H7 (cell line): ENCODE measurements at regions not wholly inside any gene's neighbourhood (a gene's known extent, or its start where the extent isn't known, plus 50 kb on each side); places are given as distances from the start of the nearest gene placed in this dataset.
"Not testable (repeated sequence)": the region's sequence is repeated elsewhere in the genome, so short reads cannot be mapped to it uniquely, and the experiment has no call there.

Experiments used
- DNase-seq: peaks from one replicate; pipeline ENCODE4 v3.0.0; 2012
- H3K27me3 ChIP-seq: 2 replicates; pipeline ENCODE4 v1.6.0; 2011; ENCODE audit warnings: mild to moderate bottlenecking, low read length; ENCODE audit not compliant: control insufficient read depth, insufficient read depth
- H3K36me3 ChIP-seq: replicated peaks from 2 replicates; pipeline ENCODE4 v1.5.1; 2011; ENCODE audit warnings: low read length; ENCODE audit not compliant: control insufficient read depth, insufficient read depth
- H3K4me3 ChIP-seq: 2 replicates; pipeline ENCODE4 v1.5.1; 2011; ENCODE audit warnings: low read depth, mild to moderate bottlenecking, control low read depth, low read length, moderate library complexity; ENCODE audit not compliant: insufficient read depth

DNA sequence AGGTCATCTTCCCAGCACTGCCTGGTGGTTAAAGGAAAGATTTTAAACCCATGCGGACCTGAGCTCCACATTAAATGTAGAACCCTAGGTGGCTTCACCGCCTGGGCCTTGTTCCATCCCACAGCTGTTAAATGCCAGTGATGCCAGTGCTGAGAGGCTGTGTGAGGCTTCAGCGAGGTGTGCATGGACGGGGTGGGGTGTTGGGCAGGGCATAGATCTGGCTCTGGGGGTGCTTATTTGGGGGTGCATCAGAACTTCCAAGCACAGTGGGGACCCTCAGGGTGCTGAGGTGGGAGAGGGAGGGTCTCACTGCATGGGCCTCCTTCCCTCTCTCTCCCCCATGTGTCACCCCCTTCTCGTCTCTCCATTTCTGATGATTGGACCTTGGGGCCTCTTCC lies 90.1 kb upstream of the B3GAT1 start:
- Histone ChIP-seq H3K4me3 (no peak overlapping the region), H3K27me3 (no peaks in the 10 kb centered on the region; the same call in 1 of the 2 replicates), H3K36me3 (no peaks in the 10 kb centered on the region)
- DNase-seq = no peak

DNA sequence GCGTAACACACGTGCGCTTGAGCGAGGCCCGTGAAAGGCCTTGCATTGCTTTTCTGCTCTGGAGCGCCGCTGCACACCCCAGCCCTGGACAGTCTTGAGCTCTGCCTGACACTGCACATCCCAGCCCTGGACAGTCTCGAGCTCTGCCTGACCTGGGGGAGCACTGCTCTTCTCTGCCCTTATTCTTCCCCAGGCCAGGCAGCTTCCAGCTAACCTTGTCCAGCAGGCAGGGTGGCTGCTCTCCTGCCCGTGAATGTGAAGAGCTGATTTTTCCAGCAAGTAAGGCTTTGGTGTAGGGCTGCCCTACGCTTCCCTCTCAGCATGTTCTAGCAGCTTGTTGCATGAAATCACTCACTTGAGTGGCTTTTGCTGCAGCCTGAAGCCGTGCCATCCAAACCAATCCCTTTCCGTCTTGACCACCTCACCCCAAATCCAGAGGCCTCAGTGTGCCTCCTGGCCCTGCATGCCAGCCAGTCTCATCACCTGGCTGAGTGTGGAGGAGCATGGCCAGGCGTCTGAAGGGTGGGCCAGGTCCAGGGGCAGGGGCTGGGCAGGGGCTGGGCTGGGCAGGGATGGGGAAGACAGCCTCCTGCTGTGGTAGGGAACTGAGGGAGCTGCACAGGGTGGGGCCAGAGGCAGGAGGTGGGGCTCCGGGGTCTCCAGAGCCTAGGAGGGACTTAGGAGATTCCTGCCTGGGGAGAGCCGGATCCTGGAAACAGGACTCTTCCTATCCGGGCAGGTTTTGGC lies 89.5 kb upstream of the B3GAT1 start:
- no peak for DNase-seq
- no peaks in the 10 kb centered on the region; the same call in 1 of the 2 replicates for H3K27me3 ChIP-seq
- no peaks in the 10 kb centered on the region for H3K36me3 ChIP-seq
- no peak overlapping the region for H3K4me3 ChIP-seq

DNA sequence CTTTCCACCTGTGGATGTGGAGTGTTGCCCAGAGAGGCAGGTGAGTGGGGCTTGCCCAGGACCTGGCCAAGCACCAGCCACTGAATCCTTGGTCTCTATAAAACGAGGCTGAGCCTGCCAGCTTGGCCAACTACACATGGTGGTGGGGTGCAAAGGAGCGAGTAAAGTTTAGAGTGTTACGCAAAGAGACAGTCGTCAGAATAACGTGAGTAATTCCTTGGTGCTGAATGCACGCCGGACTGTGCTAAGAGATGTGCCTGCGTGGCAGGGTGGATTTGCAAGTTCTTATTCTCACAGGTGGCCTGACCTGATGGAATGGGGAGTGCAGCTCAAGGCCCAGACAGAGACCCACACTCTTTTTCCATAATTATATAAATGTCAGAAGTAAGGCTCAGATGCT lies 88.6 kb upstream of the B3GAT1 start:
- no peaks in the 10 kb centered on the region; the same call in 1 of the 2 replicates for H3K27me3 ChIP-seq
- no peak for DNase-seq
- no peaks in the 10 kb centered on the region for H3K36me3 ChIP-seq
- H3K4me3 ChIP-seq = no peak overlapping the region

DNA sequence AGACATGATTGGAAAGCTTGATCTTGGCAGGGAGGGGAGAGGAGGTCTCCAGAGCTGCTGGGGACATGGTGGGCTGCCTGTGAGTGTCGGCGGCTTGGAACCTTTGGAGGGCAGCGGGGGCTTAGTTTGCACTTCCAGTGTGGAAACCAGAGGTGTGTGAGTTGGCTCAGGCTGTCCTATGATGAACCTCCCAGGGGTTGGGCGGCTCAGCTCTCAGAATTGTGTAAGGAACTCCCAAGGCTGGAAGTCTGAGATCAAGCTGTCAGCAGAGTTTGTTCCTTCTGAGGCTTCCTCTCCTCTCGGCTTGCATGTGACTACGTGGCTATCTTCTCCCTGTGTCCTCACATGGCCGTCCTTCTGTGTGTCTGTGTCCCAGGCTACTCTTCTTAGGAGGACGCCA lies 87.9 kb upstream of the B3GAT1 start:
- Histone ChIP-seq H3K4me3 (no peak overlapping the region), H3K36me3 (no peaks in the 10 kb centered on the region), H3K27me3 (no peaks in the 10 kb centered on the region; the same call in 1 of the 2 replicates)
- DNase-seq = no peak

DNA sequence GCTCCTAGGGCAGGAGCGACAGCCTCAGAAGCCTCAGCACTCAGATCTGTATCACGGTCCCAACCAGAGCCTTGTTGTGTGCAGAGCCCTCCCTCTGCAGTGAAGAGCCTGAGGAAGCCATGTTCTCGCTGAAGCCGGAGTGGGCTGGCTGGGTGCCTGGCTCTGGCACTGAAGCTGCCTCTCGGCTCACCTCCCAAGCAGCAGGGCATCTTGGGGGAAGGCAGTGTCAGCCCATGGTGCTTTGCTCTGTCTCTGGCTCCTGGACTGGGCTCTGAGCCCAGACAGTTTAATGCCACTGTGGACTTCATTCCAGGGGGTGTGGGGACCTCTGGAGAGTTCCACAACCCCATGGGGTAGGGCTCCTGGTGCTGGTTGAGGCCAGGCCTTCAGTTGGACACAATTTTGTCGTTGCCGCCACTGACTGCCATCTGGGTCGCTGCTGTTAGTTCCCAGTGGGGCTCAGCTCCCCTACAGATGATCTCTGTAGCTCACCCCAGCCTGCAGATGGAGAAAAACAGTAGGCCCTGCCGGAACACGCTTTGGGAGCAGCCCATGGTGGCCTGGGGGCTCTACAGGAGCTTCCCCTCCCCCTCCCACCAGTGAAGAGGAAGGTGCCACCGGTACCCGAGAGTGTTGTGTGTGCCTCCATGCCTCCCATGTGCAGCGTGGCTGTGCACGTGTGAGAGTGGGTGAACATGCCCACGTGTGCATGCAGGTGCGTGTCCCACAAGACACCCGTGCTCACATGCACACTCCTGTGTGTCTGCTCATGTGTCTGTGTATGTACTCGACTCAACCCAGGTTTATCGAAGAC lies 86.5 kb upstream of the B3GAT1 start:
- no peak for DNase-seq

DNA sequence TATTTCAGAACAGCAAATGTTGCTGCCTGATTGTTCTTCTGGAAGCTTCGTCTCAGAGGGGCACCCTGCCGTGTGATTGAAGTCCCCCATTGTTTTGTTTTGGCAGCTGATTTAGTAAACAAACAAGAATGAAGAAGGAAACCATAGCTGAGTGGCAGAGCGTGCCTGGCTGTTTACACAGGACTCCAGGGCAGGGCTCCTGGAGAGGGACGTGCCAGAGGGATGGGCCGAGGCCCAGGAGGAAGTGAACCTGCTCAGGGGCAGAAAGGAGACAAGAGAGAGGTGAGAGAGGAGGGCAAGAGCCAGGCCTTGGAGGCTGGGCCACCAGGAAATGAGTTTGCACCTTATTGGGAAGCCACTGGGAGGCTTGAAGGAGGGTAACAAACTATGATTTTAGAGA lies 85.5 kb upstream of the B3GAT1 start:
- no peak overlapping the region for H3K4me3 ChIP-seq
- DNase-seq = no peak

More for the DNA sequence above, 86.5 kb upstream of the B3GAT1 start:
- Histone ChIP-seq H3K36me3 (no peaks in the 10 kb centered on the region), H3K27me3 (no peaks in the 10 kb centered on the region; the same call in 1 of the 2 replicates), H3K4me3 (no peak overlapping the region)

DNA sequence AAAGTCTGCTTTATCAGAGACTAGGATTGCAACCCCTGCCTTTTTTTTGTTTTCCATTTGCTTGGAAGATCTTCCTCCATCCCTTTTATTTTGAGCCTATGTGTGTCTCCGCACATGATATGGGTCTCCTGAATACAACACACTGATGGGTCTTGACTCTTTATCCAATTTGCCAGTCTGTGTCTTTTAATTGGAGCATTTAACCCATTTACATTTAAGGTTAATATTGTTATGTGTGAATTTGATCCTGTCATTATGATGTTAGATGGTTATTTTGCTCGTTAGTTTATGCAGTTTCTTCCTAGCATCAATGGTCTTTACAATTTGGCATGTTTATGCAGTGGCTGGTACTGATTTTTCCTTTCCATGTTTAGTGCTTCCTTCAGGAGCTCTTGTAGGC lies 84.0 kb upstream of the B3GAT1 start:
- not testable (repeated sequence) for H3K4me3 ChIP-seq, H3K27me3 ChIP-seq, DNase-seq, H3K36me3 ChIP-seq

More for the DNA sequence above, 85.5 kb upstream of the B3GAT1 start:
- Histone ChIP-seq H3K36me3 (no peaks in the 10 kb centered on the region), H3K27me3 (no peaks in the 10 kb centered on the region; the same call in 1 of the 2 replicates)

DNA sequence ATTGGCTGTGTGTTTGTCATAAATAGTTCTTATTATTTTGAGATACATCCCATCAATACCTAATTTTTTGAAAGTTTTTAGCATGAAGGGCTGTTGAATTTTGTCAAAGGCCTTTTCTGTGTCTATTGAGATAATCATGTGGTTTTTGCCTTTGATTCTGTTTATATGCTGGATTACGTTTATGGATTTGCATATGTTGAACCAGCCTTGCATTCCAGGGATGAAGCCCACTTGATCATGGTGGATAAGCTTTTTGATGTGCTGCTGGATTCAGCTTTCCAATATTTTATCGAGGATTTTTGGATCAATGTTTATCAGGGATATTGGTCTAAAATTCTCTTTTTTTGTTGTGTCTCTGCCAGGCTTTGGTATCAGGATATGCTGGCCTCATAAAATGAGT lies 82.4 kb upstream of the B3GAT1 start:
- H3K4me3 ChIP-seq, H3K36me3 ChIP-seq, H3K27me3 ChIP-seq, DNase-seq: not testable (repeated sequence)

DNA sequence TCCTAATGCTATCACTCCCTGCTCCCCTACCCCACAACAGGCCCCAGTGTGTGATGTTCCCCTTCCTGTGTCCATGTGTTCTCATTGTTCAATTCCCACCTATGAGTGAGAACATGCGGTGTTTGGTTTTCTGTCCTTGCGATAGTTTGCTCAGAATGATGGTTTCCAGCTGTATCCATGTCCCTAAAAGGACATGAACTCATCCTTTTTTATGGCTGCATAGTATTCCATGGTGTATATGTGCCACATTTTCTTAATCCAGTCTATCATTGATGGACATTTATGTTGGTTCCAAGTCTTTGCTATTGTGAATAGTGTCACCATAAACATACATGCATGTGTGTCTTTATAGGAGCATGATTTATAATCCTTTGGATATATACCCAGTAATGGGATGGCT lies 80.4 kb upstream of the B3GAT1 start:
- H3K36me3 ChIP-seq, DNase-seq, H3K4me3 ChIP-seq, H3K27me3 ChIP-seq: not testable (repeated sequence)

DNA sequence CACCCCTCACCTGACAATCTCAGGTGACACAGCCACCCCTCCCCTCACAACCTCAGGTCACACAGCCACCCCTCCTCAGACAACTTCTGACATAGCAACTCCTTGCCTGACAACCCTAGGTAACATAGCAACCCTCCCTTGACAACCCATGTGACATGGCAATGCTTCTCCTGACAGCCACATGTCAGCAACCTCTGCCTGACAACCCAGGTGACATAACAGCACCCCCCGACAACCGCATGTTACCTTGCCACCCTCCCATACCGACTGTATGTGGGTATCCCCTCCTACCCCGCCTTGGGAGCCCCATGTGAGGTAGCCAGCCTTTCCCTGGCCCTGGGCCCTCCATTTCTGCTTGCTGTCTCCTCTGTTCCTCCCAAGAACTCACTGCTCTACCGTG lies 77.7 kb upstream of the B3GAT1 start:
- no peaks in the 10 kb centered on the region; the same call in 1 of the 2 replicates for H3K27me3 ChIP-seq
- H3K4me3 ChIP-seq = no peak overlapping the region
- no peak for DNase-seq
- H3K36me3 ChIP-seq = no peaks in the 10 kb centered on the region

DNA sequence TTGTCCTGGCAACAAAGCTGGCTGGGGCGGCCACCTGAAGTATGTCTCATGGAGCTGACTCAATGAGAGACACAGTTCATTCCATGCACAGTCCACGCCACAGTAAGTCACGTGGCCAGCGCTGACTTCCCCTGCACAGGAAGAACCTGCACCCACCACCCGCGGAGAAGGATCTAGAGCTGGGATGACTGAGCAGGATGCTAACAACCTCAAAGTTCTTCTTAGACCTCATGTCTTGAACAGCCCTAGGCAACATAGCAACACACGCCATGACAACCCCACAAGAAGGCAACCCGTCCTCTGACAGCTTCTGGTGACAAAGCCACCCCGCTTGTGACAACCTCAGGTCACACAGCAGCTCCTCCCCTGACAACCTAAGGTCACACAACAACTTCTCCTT lies 76.9 kb upstream of the B3GAT1 start:
- H3K36me3 ChIP-seq = no peaks in the 10 kb centered on the region
- no peak overlapping the region for H3K4me3 ChIP-seq
- no peaks in the 10 kb centered on the region; the same call in 1 of the 2 replicates for H3K27me3 ChIP-seq
- DNase-seq = no peak

DNA sequence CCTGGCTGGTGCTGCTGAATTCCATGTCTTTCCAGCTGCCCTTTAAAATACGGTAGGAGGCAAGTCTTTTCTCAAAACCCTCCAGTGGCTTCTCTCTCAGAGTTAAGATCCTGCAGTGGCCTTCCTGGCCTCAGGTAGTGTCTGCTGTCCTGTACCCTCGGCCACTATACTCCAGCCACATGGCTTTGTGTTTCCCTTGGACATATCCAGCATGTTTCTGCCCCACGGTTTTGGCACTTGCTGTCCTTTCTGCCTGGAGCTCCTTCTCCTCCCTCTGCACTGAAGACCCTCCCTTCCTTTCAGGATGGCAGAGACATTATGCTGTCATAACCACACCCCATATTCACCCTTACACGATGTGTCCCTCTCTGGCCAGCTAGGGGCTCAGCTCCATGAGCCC lies 76.5 kb upstream of the B3GAT1 start:
- no peak for DNase-seq
- Histone ChIP-seq H3K27me3 (no peaks in the 10 kb centered on the region; the same call in 1 of the 2 replicates), H3K4me3 (no peak overlapping the region), H3K36me3 (no peaks in the 10 kb centered on the region)

DNA sequence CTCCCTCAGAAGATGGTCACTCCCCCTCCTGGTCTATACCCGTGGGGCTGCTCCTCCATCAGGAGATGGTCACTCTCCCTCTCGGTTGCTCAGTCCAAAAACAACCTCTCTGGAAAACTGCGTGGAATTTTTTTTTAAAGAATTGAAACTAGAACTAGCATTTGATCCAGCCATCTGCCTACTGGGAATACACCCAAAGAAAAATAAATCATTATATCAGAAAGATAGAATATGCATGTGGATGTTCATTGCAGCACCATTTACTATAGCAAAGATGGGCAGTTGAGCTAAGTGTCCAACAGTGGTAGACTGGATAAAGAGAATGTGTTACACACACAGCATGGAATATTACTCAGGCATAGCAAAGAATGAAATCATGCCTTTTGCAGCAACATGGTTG lies 75.7 kb upstream of the B3GAT1 start:
- Histone ChIP-seq H3K4me3 (no peak overlapping the region), H3K36me3 (no peaks in the 10 kb centered on the region), H3K27me3 (no peaks in the 10 kb centered on the region; the same call in 1 of the 2 replicates)
- DNase-seq = no peak

DNA sequence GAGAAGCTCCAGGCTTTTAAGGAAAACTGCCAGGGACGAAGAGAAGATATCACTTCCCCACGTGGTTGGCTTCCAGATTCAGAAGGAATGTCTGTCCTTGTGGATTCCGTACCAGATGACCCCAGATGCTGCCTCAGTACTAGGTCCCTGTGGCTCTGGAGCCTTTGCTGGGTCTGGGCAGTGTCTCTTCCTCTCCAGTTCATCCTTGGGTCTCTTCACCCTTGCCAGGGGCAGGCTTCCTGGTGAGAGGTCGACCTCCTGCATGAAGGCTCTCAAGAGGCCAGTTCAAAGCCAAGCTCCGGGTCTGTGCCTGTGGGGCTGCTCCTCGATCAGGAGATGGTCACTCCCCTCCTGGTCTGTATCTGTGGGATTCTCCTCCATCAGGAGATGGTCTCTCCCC lies 74.7 kb upstream of the B3GAT1 start:
- Histone ChIP-seq H3K27me3 (no peaks in the 10 kb centered on the region; the same call in 1 of the 2 replicates), H3K36me3 (no peaks in the 10 kb centered on the region), H3K4me3 (no peak overlapping the region)
- DNase-seq = no peak

DNA sequence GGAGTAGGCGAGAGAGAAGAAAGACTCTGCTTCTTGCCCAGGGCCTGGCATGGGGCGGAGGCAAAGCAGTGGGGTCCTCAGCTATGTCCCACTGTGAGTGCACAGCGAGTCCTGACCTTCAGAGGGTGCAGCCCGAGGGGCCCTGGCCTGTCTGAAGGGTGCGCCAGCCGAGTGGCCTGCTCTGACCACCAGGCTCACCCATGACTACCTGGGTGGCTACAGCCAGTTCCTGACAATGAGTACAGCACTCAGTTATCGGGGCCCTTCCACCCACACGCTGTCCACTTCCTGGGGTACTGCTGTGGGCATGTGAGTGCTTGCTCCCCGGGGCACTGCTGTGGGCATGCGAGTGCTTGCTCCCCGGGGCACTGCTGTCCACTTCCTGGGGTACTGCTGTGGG lies 74.1 kb upstream of the B3GAT1 start:
- no peak overlapping the region for H3K4me3 ChIP-seq
- no peak for DNase-seq
- no peaks in the 10 kb centered on the region for H3K36me3 ChIP-seq
- H3K27me3 ChIP-seq = no peaks in the 10 kb centered on the region; the same call in 1 of the 2 replicates
